Naive thymus-derived CD4-positive, alpha-beta T cell (primary cell): ENCODE measurements at regions not wholly inside any gene's neighbourhood (a gene's known extent, or its start where the extent isn't known, plus 50 kb on each side); places are given as distances from the start of the nearest gene placed in this dataset.

Experiments used
- ATAC-seq: fragments of 150-1000 bp; cut with Tn5 transposase; 2 replicates; pipeline ENCODE4 v1.10.0; 2021; ENCODE audit warnings: mild to moderate bottlenecking, moderate library complexity
- CTCF ChIA-PET: fragments of 350-600 bp; sonication (Branson Sonifier 250); formaldehyde crosslinking; loops from one replicate; lab custom pipeline; 2021; ENCODE audit warnings: antibody characterized with exemption; lab: Charles Lee
- POLR2A ChIA-PET: fragments of 350-600 bp; sonication (Branson Sonifier 250); formaldehyde crosslinking; loops from one replicate; lab custom pipeline; 2021; ENCODE audit warnings: antibody characterized with exemption, inconsistent platforms; lab: Charles Lee
- DNase-seq, 9 donors: peaks; one replicate each; pipeline versions ENCODE4 v3.0.0 to v3.0.0-alpha.2; 2020 to 2022; ENCODE audit warnings: mixed read lengths in 1 of 9
- H3K27ac ChIP-seq: one replicate; pipeline ENCODE4 v1.7.0; 2013; ENCODE audit warnings: mild to moderate bottlenecking, low read depth, low read length, moderate library complexity
- H3K27me3 ChIP-seq, 2 donors: one replicate each; pipeline ENCODE4 v1.7.0; 2013; ENCODE audit warnings: low read length in 2 of 2, mild to moderate bottlenecking in 2 of 2, moderate library complexity in 2 of 2; ENCODE audit not compliant: control insufficient read depth in 2 of 2, insufficient read depth in 2 of 2
- H3K36me3 ChIP-seq, 3 experiments: 1 replicate in 2 of 3; 2 replicates in 1 of 3; pipeline ENCODE4 v1.7.0; 2013; ENCODE audit warnings: low read length in 3 of 3, mild to moderate bottlenecking in 3 of 3, moderate library complexity in 1 of 3; ENCODE audit not compliant: insufficient read depth in 3 of 3, control insufficient read depth in 2 of 3
- H3K4me1 ChIP-seq, 2 donors: one replicate each; pipeline ENCODE4 v1.7.0; 2013; ENCODE audit warnings: low read length in 2 of 2, mild to moderate bottlenecking in 2 of 2, moderate library complexity in 1 of 2; ENCODE audit not compliant: control insufficient read depth in 2 of 2, insufficient read depth in 2 of 2
- H3K4me3 ChIP-seq: 2 replicates; pipeline ENCODE4 v1.7.0; 2013; ENCODE audit warnings: mild to moderate bottlenecking, low read length
- H3K9me3 ChIP-seq, 3 experiments: 1 replicate in 2 of 3; 2 replicates in 1 of 3; pipeline ENCODE4 v1.7.0; 2013; ENCODE audit warnings: low read length in 3 of 3; ENCODE audit not compliant: control insufficient read depth in 2 of 3
- H3K27ac Mint-ChIP-seq, 9 donors: one replicate each; pipeline ENCODE4 v1.8.0; 2020 to 2022; ENCODE audit warnings: mixed read lengths in 9 of 9, mild to moderate bottlenecking in 8 of 9, moderate library complexity in 5 of 9, inconsistent platforms in 2 of 9
- H3K27me3 Mint-ChIP-seq, 5 donors: one replicate each; pipeline ENCODE4 v1.8.0; 2021 to 2022; ENCODE audit warnings: mixed read lengths in 5 of 5, mild to moderate bottlenecking in 1 of 5
- H3K36me3 Mint-ChIP-seq, 5 donors: one replicate each; pipeline ENCODE4 v1.8.0; 2020 to 2022; ENCODE audit warnings: mixed read lengths in 5 of 5, mild to moderate bottlenecking in 3 of 5, inconsistent platforms in 1 of 5
- H3K4me1 Mint-ChIP-seq, 7 donors: one replicate each; pipeline ENCODE4 v1.8.0; 2020 to 2022; ENCODE audit warnings: mixed read lengths in 7 of 7, mild to moderate bottlenecking in 3 of 7, inconsistent platforms in 1 of 7
- H3K4me3 Mint-ChIP-seq, 10 donors: one replicate each; pipeline ENCODE4 v1.8.0; 2020 to 2022; ENCODE audit warnings: mild to moderate bottlenecking in 10 of 10, mixed read lengths in 10 of 10, moderate library complexity in 6 of 10, inconsistent platforms in 2 of 10
- H3K9me3 Mint-ChIP-seq, 11 donors: one replicate each; pipeline ENCODE4 v1.8.0; 2020 to 2022; ENCODE audit warnings: mixed read lengths in 11 of 11, mild to moderate bottlenecking in 4 of 11, inconsistent platforms in 1 of 11, moderate library complexity in 1 of 11
- intact Hi-C, 2 donors: fragments of 100-400 bp; cut with micrococcal nuclease; formaldehyde crosslinking; loops; one replicate each; pipeline ENCODE4 v1.15.1; 2023

DNA sequence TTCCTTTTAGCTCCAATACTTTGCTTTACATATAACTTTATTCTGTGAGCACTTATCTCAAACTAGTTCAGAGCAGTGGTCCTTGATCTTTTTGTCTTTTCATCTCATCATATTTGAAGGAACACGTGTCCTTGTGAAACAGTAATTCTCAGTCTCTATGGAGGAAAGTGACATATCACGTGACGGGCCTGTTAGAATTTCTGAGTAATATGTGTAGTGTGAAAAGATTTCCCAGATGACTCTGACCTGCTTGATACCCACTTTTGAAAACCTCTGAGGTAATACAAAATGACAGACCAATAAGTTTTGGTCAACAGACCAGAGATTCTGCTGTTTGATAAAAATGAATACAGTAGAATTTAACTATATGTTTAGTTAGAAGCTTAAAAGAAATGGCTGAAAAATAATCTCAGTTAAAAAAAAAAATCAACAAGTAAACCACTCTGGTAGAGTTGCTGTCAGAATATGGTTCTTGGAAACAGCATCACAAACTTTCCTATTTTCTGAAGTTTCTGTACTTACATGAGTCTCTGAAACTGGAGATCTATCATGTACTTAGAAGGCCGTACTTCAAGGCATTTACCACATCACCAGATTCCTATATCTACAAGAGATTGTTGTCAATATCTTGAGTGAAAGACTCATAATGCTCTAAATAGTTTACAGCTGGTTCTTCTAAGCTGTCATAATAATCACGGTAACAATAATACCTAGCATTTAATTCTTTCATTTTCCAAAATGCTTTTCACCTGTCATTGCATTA lies 590.2 kb upstream of the TBL1XR1 start:
- H3K27me3 ChIP-seq, result no peaks in the 10 kb centered on the region
- POLR2A ChIA-PET, result no interaction called here
- no peaks in the 10 kb centered on the region for H3K9me3 ChIP-seq
- ATAC-seq (no peak), DNase-seq (peak in 1 of 9 donors; percentile 2)
- Mint-ChIP-seq H3K27ac (peak overlapping the region in 1 of 9 donors; percentile 20), H3K27me3 (no peaks in the 10 kb centered on the region), H3K9me3 (peaks cover 0 to 5% (median 0%) of the 10 kb centered on the region in 11 donors), H3K36me3 (peaks cover 0 to 4% (median 0%) of the 10 kb centered on the region in 5 donors), H3K4me3 (no peak overlapping the region), H3K4me1 (peaks cover 8 to 32% (median 18%) of the 10 kb centered on the region in 7 donors)
- no peak overlapping the region for H3K4me3 ChIP-seq
- CTCF ChIA-PET, result no interaction called here
- no peaks in the 10 kb centered on the region for H3K36me3 ChIP-seq
- no peaks in the 10 kb centered on the region for H3K4me1 ChIP-seq
- H3K27ac ChIP-seq, result no peak overlapping the region
- intact Hi-C loops, result no loop called here

GRCh38 chr3:177789500-177789899 lies 592.2 kb upstream of the TBL1XR1 start:
- CTCF ChIA-PET, result no interaction called here
- Mint-ChIP-seq H3K27me3 (no peaks in the 10 kb centered on the region), H3K4me3 (no peak overlapping the region), H3K4me1 (peaks cover 8 to 32% (median 18%) of the 10 kb centered on the region in 7 donors), H3K9me3 (peaks cover 0 to 6% (median 0%) of the 10 kb centered on the region in 11 donors), H3K27ac (no peak overlapping the region), H3K36me3 (peaks cover 0 to 4% (median 0%) of the 10 kb centered on the region in 5 donors)
- H3K9me3 ChIP-seq, result no peaks in the 10 kb centered on the region
- POLR2A ChIA-PET, result interaction anchor here (0.8 kb wide), 1 partner anchor 12 kb away, joined by 3 read pairs; no protein-coding TSS in a partner anchor
- ATAC-seq (no peak), DNase-seq (no peak)
- H3K36me3 ChIP-seq, result no peaks in the 10 kb centered on the region
- H3K4me1 ChIP-seq, result no peaks in the 10 kb centered on the region
- H3K27ac ChIP-seq, result no peak overlapping the region
- H3K4me3 ChIP-seq, result no peak overlapping the region
- intact Hi-C loops, result no loop called here
- no peaks in the 10 kb centered on the region for H3K27me3 ChIP-seq

DNA sequence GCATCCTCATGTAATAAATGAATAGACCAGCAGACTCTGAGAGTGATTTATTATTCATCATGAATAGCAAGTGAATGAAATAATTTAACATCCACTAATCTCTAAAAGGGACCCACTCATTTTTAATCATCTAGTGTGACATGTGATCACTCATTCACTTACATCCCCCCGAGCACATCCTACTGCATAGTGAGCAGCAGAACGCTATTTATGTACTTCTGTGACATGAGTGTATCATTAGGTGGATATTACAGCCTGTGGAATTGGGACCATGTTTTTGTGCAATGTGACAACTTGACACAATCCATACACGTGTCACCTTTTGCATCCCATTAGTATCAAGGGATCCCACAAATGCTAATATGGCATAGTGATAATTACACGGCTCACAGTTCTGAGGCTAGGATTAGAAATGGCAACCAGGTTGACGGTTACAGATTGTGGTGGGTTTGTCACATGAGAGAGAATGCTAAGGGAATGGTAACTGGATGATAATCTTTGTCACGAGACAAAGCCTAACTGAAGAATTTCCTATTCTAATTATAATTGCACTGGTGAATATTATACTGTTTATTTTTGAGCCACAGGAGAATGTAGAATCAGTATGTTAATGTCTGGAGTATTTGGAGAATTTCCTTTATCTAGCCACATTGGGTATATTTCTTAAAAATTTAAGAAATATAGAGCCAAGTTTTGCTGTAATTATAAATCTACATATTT lies 595.2 kb upstream of the TBL1XR1 start:
- Histone ChIP-seq H3K4me1 (no peaks in the 10 kb centered on the region), H3K9me3 (no peaks in the 10 kb centered on the region), H3K27me3 (no peaks in the 10 kb centered on the region), H3K27ac (no peak overlapping the region), H3K4me3 (no peak overlapping the region), H3K36me3 (no peaks in the 10 kb centered on the region)
- Mint-ChIP-seq H3K9me3 (peaks cover 0 to 4% (median 0%) of the 10 kb centered on the region in 11 donors), H3K36me3 (peaks cover 0 to 1% (median 0%) of the 10 kb centered on the region in 5 donors), H3K4me1 (peaks cover 2 to 13% (median 6%) of the 10 kb centered on the region in 7 donors), H3K27ac (no peak overlapping the region), H3K27me3 (peaks cover 0 to 3% (median 0%) of the 10 kb centered on the region in 5 donors), H3K4me3 (no peak overlapping the region)
- DNase-seq (no peak), ATAC-seq (no peak)
- intact Hi-C loops, result no loop called here
- ChIA-PET POLR2A (no interaction called here), CTCF (no interaction called here)

DNA sequence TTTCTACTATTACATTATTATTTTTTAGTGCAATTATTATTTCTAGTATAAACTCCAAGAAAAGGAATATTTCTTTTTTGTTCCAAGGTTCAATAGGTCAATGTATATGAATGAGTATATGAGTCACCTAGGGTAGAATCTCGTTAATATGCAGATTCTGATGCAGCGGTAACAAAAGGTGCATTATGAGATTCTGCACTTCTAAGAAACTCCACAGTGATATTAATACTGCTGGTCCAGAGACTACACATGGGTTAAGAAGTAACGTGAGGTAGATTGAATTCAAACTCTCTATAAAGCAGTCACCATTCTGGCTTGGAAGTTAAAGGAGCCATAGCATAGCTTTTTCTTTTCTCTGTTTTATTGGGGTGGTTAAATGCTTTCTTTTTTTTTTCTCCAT lies 596.2 kb upstream of the TBL1XR1 start:
- Histone ChIP-seq H3K27me3 (no peaks in the 10 kb centered on the region), H3K27ac (no peak overlapping the region), H3K4me1 (no peaks in the 10 kb centered on the region), H3K36me3 (no peaks in the 10 kb centered on the region), H3K9me3 (no peaks in the 10 kb centered on the region), H3K4me3 (no peak overlapping the region)
- peaks cover 0 to 5% (median 0%) of the 10 kb centered on the region in 7 donors for H3K4me1 Mint-ChIP-seq
- no peak for DNase-seq
- H3K27me3 Mint-ChIP-seq, result peaks cover 0 to 3% (median 0%) of the 10 kb centered on the region in 5 donors
- CTCF ChIA-PET, result no interaction called here
- H3K4me3 Mint-ChIP-seq, result no peak overlapping the region
- peaks cover 0 to 1% (median 0%) of the 10 kb centered on the region in 5 donors for H3K36me3 Mint-ChIP-seq
- peaks cover 0 to 4% (median 0%) of the 10 kb centered on the region in 11 donors for H3K9me3 Mint-ChIP-seq
- no peak for ATAC-seq
- H3K27ac Mint-ChIP-seq, result no peak overlapping the region
- intact Hi-C loops, result no loop called here
- POLR2A ChIA-PET, result interaction anchor here (0.6 kb wide), 1 partner anchor 17 kb away, joined by 3 read pairs; no protein-coding TSS in a partner anchor

DNA sequence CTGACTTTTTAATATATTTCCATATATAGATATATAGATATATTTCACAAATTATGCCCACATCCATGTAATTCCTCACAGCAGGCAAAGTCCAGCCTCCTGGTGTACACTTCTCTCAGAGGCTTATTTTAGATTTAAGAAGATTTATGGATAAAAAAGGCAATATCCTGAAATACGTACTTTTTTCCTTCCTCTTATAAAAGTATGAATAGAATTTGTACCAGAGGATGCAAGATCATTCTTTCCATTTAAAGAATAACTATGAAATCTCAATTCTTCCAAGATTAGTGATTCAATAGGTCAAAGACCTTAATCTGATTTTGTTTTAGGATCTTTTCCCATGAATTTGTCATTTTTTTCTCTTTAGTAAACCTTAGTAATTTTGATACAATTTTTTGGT lies 597.9 kb upstream of the TBL1XR1 start:
- intact Hi-C loops, result no loop called here
- Mint-ChIP-seq H3K4me3 (no peak overlapping the region), H3K9me3 (peaks cover 0 to 4% (median 0%) of the 10 kb centered on the region in 11 donors), H3K36me3 (peaks cover 0 to 1% (median 0%) of the 10 kb centered on the region in 5 donors), H3K27me3 (peaks cover 0 to 3% (median 0%) of the 10 kb centered on the region in 5 donors), H3K27ac (no peak overlapping the region), H3K4me1 (peaks cover 0 to 9% (median 5%) of the 10 kb centered on the region in 7 donors)
- Histone ChIP-seq H3K27ac (no peak overlapping the region), H3K27me3 (no peaks in the 10 kb centered on the region), H3K9me3 (no peaks in the 10 kb centered on the region), H3K4me3 (no peak overlapping the region), H3K36me3 (no peaks in the 10 kb centered on the region), H3K4me1 (no peaks in the 10 kb centered on the region)
- no peak for ATAC-seq
- ChIA-PET CTCF (no interaction called here), POLR2A (no interaction called here)
- no peak for DNase-seq

- H3K36me3 Mint-ChIP-seq, result peaks cover 0 to 1% (median 0%) of the 10 kb centered on the region in 5 donors
- ATAC-seq, result no peak
Observed at GRCh38 chr3:177795859-177796258, 598.6 kb upstream of the TBL1XR1 start.

More at GRCh38 chr3:177795859-177796258, 598.6 kb upstream of the TBL1XR1 start:
- Histone ChIP-seq H3K9me3 (no peaks in the 10 kb centered on the region), H3K27me3 (no peaks in the 10 kb centered on the region), H3K27ac (no peak overlapping the region), H3K36me3 (no peaks in the 10 kb centered on the region), H3K4me3 (no peak overlapping the region), H3K4me1 (no peaks in the 10 kb centered on the region)
- peaks cover 0 to 3% (median 0%) of the 10 kb centered on the region in 5 donors for H3K27me3 Mint-ChIP-seq
- no peak overlapping the region for H3K27ac Mint-ChIP-seq
- intact Hi-C loops, result no loop called here
- DNase-seq, result no peak
- peaks cover 0 to 4% (median 0%) of the 10 kb centered on the region in 11 donors for H3K9me3 Mint-ChIP-seq
- POLR2A ChIA-PET, result no interaction called here
- peaks cover 0 to 9% (median 6%) of the 10 kb centered on the region in 7 donors for H3K4me1 Mint-ChIP-seq
- no peak overlapping the region for H3K4me3 Mint-ChIP-seq
- CTCF ChIA-PET, result no interaction called here
